DMS 273 treated with DMSO at 0.1 percent for 48 hours (cell line): ENCODE measurements at regions not wholly inside any gene's neighbourhood (a gene's known extent, or its start where the extent isn't known, plus 50 kb on each side); places are given as distances from the start of the nearest gene placed in this dataset.
A peak's percentile ranks its signal among the peaks of the same experiment; 100 is the strongest.

ENCODE experiments used
- DNase-seq: peaks from one replicate; lab custom pipeline; 2025; lab: John Stamatoyannopoulos, UW

- no peak for DNase-seq
These were observed 265.5 kb downstream of the BCOR start for GRCh38 chrX:39832211-39832610.

GRCh38 chrX:39834600-39834999, 263.2 kb downstream of the BCOR start:
- DNase-seq = no peak

- DNase-seq = no peak
These were observed 262.5 kb downstream of the BCOR start for GRCh38 chrX:39835241-39835640.

GRCh38 chrX:39835776-39836175, 262.0 kb downstream of the BCOR start:
- DNase-seq = no peak

- DNase-seq = no peak
These were observed 260.8 kb downstream of the BCOR start for GRCh38 chrX:39836802-39837420.

GRCh38 chrX:39837688-39838087, 260.1 kb downstream of the BCOR start:
- no peak for DNase-seq

GRCh38 chrX:39839371-39839770, 258.4 kb downstream of the BCOR start:
- DNase-seq = no peak

- DNase-seq = peak; percentile 79
These were observed 257.6 kb downstream of the BCOR start for GRCh38 chrX:39840133-39840532.

GRCh38 chrX:39840581-39841093, 257.1 kb downstream of the BCOR start:
- DNase-seq = no peak

GRCh38 chrX:39841604-39842003, 256.2 kb downstream of the BCOR start:
- DNase-seq = no peak

- DNase-seq = no peak
These were observed 255.3 kb downstream of the BCOR start for GRCh38 chrX:39842281-39842973.

GRCh38 chrX:39843318-39843717, 254.4 kb downstream of the BCOR start:
- DNase-seq = no peak

GRCh38 chrX:39845233-39845632, 252.5 kb downstream of the BCOR start:
- DNase-seq = no peak

GRCh38 chrX:39846460-39846859, 251.3 kb downstream of the BCOR start:
- no peak for DNase-seq

- no peak for DNase-seq
These were observed 249.5 kb downstream of the BCOR start for GRCh38 chrX:39848243-39848642.

- no peak for DNase-seq
These were observed 248.9 kb downstream of the BCOR start for GRCh38 chrX:39848900-39849299.

GRCh38 chrX:39850209-39850608, 247.5 kb downstream of the BCOR start:
- no peak for DNase-seq

GRCh38 chrX:39850630-39851152, 247.1 kb downstream of the BCOR start:
- DNase-seq = peak; percentile 71

GRCh38 chrX:39851745-39852455, 245.9 kb downstream of the BCOR start:
- DNase-seq = no peak

GRCh38 chrX:39852491-39852890, 245.3 kb downstream of the BCOR start:
- DNase-seq = no peak

GRCh38 chrX:39853417-39854030, 244.2 kb downstream of the BCOR start:
- DNase-seq = no peak
